Activated naive CD8-positive, alpha-beta T cell treated with anti-CD3 and anti-CD28 coated beads, Interleukin-2, amount 10 ng/mL, durations not matched to agents 7 days and 5 days (primary cell): ENCODE measurements at regions not wholly inside any gene's neighbourhood (a gene's known extent, or its start where the extent isn't known, plus 50 kb on each side); places are given as distances from the start of the nearest gene placed in this dataset.

Source experiments
- ATAC-seq: fragments of 150-1000 bp; cut with Tn5 transposase; one replicate; pipeline ENCODE4 v1.10.0; 2021; ENCODE audit warnings: low read depth, moderate library complexity
- POLR2A ChIA-PET: fragments of 350-600 bp; sonication (Branson Sonifier 250); formaldehyde crosslinking; loops from one replicate; lab custom pipeline; 2021; ENCODE audit warnings: antibody characterized with exemption; lab: Charles Lee
- DNase-seq: peaks from one replicate; pipeline ENCODE4 v3.0.0; 2021
- H3K27ac Mint-ChIP-seq: one replicate; pipeline ENCODE4 v1.8.0; 2022; ENCODE audit warnings: mild to moderate bottlenecking, mixed read lengths
- H3K27me3 Mint-ChIP-seq: one replicate; pipeline ENCODE4 v1.8.0; 2022; ENCODE audit warnings: mild to moderate bottlenecking, moderate library complexity, mixed read lengths
- H3K36me3 Mint-ChIP-seq: one replicate; pipeline ENCODE4 v1.8.0; 2021; ENCODE audit warnings: mild to moderate bottlenecking, mixed read lengths
- H3K4me1 Mint-ChIP-seq: one replicate; pipeline ENCODE4 v1.8.0; 2021; ENCODE audit warnings: mixed read lengths
- H3K4me3 Mint-ChIP-seq: one replicate; pipeline ENCODE4 v1.8.0; 2022; ENCODE audit warnings: mild to moderate bottlenecking, moderate library complexity, mixed read lengths
- H3K9me3 Mint-ChIP-seq: one replicate; pipeline ENCODE4 v1.8.0; 2021; ENCODE audit warnings: mixed read lengths

DNA sequence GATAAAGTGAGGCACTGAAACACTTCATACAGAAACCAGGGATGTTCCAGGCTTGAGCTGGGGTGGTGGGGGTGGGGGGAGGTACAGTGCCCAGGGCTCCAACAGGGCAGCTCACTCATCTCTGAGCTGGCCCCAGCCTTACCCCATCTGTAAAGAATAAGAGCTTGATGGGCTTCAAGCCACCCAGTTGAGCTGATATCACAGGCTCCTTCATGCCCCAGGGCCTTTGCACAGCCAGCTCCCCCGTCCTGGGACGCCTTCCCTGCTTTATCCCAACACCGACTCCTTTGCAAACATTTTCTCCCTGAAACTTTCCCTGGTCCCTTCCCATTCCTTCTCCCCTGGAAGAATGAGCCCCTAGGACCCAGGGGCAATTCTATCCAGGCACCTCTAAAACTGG lies 261.7 kb downstream of the PARN start:
- POLR2A ChIA-PET: no interaction called here

GRCh38 chr16:14366974-14367707 lies 262.9 kb downstream of the PARN start:
- ATAC-seq (no peak), DNase-seq (no peak)
- no peak overlapping the region for H3K4me3 Mint-ChIP-seq
- no peaks in the 10 kb centered on the region for H3K36me3 Mint-ChIP-seq
- H3K4me1 Mint-ChIP-seq: no peaks in the 10 kb centered on the region
- H3K27me3 Mint-ChIP-seq: peaks cover 2% of the 10 kb centered on the region
- H3K27ac Mint-ChIP-seq: no peak overlapping the region
- H3K9me3 Mint-ChIP-seq: no peaks in the 10 kb centered on the region
- POLR2A ChIA-PET: no interaction called here

More for the DNA sequence above, 261.7 kb downstream of the PARN start:
- H3K4me1 Mint-ChIP-seq: no peaks in the 10 kb centered on the region
- H3K27me3 Mint-ChIP-seq: peaks cover 2% of the 10 kb centered on the region
- H3K27ac Mint-ChIP-seq: no peak overlapping the region
- no peak overlapping the region for H3K4me3 Mint-ChIP-seq
- no peaks in the 10 kb centered on the region for H3K36me3 Mint-ChIP-seq
- DNase-seq (no peak), ATAC-seq (no peak)
- H3K9me3 Mint-ChIP-seq: no peaks in the 10 kb centered on the region

GRCh38 chr16:14366447-14366846 lies 263.6 kb downstream of the PARN start:
- H3K9me3 Mint-ChIP-seq: no peaks in the 10 kb centered on the region
- H3K27ac Mint-ChIP-seq: no peak overlapping the region
- no peak for DNase-seq
- H3K4me1 Mint-ChIP-seq: no peaks in the 10 kb centered on the region
- POLR2A ChIA-PET: no interaction called here
- H3K36me3 Mint-ChIP-seq: no peaks in the 10 kb centered on the region
- H3K4me3 Mint-ChIP-seq: no peak overlapping the region
- no peak for ATAC-seq
- peaks cover 2% of the 10 kb centered on the region for H3K27me3 Mint-ChIP-seq

- Mint-ChIP-seq H3K27me3 (peaks cover 2% of the 10 kb centered on the region), H3K36me3 (no peaks in the 10 kb centered on the region), H3K27ac (no peak overlapping the region), H3K4me3 (no peak overlapping the region), H3K9me3 (no peaks in the 10 kb centered on the region), H3K4me1 (no peaks in the 10 kb centered on the region)
- DNase-seq: no peak
- ATAC-seq: no peak
- POLR2A ChIA-PET: no interaction called here
Observed at GRCh38 chr16:14365200-14365851, 264.7 kb downstream of the PARN start.

DNA sequence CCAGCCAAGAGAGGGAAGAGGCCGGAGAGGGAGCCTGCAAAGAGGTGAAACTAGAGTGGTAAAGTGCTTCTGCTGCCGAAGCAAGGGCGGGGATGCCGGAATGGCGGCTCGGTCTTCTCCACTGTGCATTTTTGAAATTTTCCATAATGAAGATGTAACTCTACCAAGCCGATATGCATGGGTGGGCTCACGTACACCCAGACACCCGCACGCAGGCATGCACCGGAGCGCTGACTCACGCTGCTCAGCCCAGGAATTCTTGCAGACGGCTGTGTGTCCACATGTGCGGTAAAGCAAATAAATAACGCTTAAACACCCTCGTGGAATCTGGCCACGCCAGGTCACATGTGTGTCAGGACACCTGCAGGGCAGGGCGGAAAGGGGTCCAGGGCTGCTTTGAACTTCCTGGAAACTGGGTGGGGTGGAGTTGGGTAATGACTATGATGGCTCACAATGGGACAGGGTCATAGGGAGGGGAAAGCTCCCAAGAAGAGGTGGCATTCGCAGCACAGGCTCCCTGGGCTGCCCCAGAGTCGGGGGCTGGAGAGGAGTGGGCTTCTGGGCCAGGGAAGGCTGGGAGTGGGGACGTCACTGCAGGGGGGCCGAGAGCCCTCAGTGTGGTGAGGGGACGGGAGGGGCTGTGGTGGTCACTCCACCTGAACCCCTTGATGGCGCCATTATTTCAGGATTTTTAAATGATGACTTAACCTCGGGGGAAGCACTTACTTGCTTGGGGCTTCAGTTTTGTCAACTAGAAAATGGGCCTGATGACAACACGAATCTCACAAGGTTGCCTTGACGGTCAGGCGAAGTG lies 265.5 kb downstream of the PARN start:
- H3K4me1 Mint-ChIP-seq: no peaks in the 10 kb centered on the region
- ATAC-seq: no peak

GRCh38 chr16:14364112-14364385 lies 266.0 kb downstream of the PARN start:
- Mint-ChIP-seq H3K4me3 (no peak overlapping the region), H3K4me1 (no peaks in the 10 kb centered on the region), H3K27ac (no peak overlapping the region), H3K36me3 (no peaks in the 10 kb centered on the region), H3K9me3 (no peaks in the 10 kb centered on the region), H3K27me3 (peaks cover 2% of the 10 kb centered on the region)
- POLR2A ChIA-PET: no interaction called here
- DNase-seq (no peak), ATAC-seq (no peak)

More for the DNA sequence above, 265.5 kb downstream of the PARN start:
- peaks cover 2% of the 10 kb centered on the region for H3K27me3 Mint-ChIP-seq
- H3K4me3 Mint-ChIP-seq: no peak overlapping the region
- no peaks in the 10 kb centered on the region for H3K9me3 Mint-ChIP-seq
- DNase-seq: no peak
- H3K27ac Mint-ChIP-seq: no peak overlapping the region
- POLR2A ChIA-PET: no interaction called here
- H3K36me3 Mint-ChIP-seq: no peaks in the 10 kb centered on the region

DNA sequence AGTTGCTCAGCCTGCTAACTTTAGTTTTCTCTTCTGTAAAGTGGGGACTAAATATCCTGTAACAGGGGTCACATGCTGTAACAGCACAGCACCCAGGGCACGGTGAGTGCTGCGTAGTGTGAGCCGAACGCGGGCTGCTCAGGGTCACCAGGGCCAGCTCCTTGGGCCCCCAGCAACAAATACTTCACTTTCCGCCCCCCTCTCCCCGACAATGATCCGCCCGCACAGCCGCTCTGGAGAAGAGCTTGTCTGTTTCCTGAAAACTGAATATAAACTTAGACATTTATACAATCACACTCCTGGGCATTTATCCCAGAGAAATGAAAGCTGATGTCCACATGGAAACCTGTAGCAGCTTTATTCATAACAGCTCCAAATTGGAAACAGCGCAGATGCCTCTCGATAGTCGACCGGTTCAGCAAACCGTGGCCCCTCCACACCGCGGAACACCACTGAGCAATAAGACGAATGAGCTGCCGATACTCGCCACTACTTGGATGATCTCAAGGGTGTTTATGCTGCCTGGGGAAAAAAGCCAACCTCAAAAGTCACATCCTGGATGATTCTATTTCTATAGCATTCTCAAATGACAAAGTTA lies 267.2 kb downstream of the PARN start:
- Mint-ChIP-seq H3K36me3 (no peaks in the 10 kb centered on the region), H3K27ac (no peak overlapping the region), H3K4me1 (no peaks in the 10 kb centered on the region), H3K27me3 (peaks cover 2% of the 10 kb centered on the region), H3K9me3 (no peaks in the 10 kb centered on the region), H3K4me3 (no peak overlapping the region)
- POLR2A ChIA-PET: no interaction called here
- DNase-seq (no peak), ATAC-seq (no peak)

DNA sequence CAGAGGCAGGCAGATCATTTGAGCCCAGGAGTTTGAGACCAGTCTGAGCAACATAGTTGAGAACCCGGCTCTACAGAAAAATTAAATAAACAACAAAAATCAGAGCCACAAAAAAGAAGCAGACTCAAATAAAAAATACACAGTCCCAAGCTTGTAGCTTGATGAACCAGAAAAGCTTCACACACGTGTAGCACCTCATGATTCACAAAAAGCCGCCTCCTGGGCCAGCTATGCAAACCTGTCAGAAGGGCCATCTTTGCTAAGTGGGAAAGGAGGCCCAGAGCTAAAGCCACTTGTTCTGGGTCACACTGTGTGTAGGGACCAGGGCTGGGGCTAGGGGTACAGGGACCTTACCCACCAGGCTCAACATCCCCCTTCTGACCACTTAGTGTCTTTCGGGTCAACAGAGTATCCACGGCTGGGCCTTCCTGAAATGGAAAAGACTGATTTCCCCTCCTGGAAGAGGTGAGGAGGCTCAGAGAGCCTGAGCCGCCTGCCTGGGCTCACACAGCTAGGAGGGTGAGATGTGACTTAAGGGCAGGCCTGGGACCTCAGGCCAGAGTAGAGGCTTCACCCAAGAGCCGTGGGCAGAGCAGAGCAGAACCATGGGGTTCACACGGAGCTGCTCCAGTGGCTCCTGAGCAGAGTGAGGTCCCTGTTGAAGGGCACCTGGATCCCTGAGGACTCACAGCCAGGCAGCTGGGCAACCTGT lies 269.6 kb downstream of the PARN start:
- Mint-ChIP-seq H3K27me3 (peaks cover 2% of the 10 kb centered on the region), H3K4me1 (no peaks in the 10 kb centered on the region), H3K36me3 (no peaks in the 10 kb centered on the region), H3K27ac (no peak overlapping the region), H3K4me3 (no peak overlapping the region), H3K9me3 (no peaks in the 10 kb centered on the region)
- ATAC-seq (no peak), DNase-seq (no peak)
- POLR2A ChIA-PET: no interaction called here

GRCh38 chr16:14358697-14359305 lies 271.3 kb downstream of the PARN start:
- ATAC-seq (no peak), DNase-seq (no peak)
- POLR2A ChIA-PET: no interaction called here
- no peaks in the 10 kb centered on the region for H3K27me3 Mint-ChIP-seq
- H3K27ac Mint-ChIP-seq: no peak overlapping the region
- H3K4me1 Mint-ChIP-seq: peaks cover 5% of the 10 kb centered on the region
- H3K4me3 Mint-ChIP-seq: no peak overlapping the region
- H3K36me3 Mint-ChIP-seq: no peaks in the 10 kb centered on the region
- H3K9me3 Mint-ChIP-seq: no peaks in the 10 kb centered on the region

DNA sequence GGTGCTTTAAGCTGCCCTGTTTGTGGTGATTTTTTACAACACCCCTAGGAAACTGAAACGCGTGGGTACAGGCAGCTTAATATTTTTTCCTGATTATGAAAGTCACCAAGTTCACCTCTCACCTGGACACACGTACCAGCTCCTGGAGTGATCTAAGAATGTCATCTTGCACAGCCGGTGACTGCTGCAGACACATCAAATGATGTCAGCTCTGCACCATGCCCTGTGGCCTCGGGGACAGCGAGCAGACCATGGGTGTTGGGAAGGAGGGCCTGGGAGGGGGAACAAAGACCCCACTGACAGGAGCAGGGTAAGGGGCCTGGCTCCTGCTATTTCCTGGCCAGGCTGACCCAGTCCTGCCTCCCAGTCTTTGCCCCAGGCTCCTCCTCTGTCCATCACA lies 272.7 kb downstream of the PARN start:
- Mint-ChIP-seq H3K27ac (no peak overlapping the region), H3K9me3 (no peaks in the 10 kb centered on the region), H3K4me1 (peaks cover 5% of the 10 kb centered on the region), H3K27me3 (no peaks in the 10 kb centered on the region), H3K4me3 (no peak overlapping the region), H3K36me3 (no peaks in the 10 kb centered on the region)
- POLR2A ChIA-PET: interaction anchor here (0.6 kb wide), 1 partner anchor 16 kb away, joined by 5 read pairs; no protein-coding TSS in a partner anchor
- ATAC-seq (no peak), DNase-seq (no peak)

DNA sequence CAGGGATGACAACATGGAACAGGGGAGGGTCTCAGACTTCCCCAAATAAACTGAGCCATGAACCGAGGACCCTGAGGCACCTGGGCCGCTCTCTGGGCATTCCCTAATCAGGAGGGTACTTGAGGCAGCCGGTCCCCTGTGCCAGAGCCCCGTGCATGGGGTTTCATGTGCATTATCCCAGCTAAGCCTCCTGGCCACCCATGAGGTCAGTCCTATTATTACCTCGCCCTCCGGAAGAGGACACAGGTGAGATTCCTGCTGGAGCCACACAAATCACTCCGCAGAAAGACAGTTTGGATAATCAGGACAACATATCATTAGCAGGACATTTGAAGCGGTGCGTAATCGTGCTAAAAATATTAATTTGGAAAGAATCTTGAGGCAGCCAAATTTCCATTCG lies 274.0 kb downstream of the PARN start:
- no peaks in the 10 kb centered on the region for H3K27me3 Mint-ChIP-seq
- DNase-seq (no peak), ATAC-seq (no peak)
- H3K36me3 Mint-ChIP-seq: no peaks in the 10 kb centered on the region
- POLR2A ChIA-PET: no interaction called here
- H3K9me3 Mint-ChIP-seq: no peaks in the 10 kb centered on the region
- peaks cover 5% of the 10 kb centered on the region for H3K4me1 Mint-ChIP-seq
- H3K27ac Mint-ChIP-seq: no peak overlapping the region
- H3K4me3 Mint-ChIP-seq: no peak overlapping the region

GRCh38 chr16:14354561-14355351 lies 275.3 kb downstream of the PARN start:
- no peak for DNase-seq
- POLR2A ChIA-PET: no interaction called here
- peak; percentile 71 for ATAC-seq
- Mint-ChIP-seq H3K27me3 (no peaks in the 10 kb centered on the region), H3K9me3 (no peaks in the 10 kb centered on the region), H3K4me1 (peaks cover 5% of the 10 kb centered on the region), H3K4me3 (peak overlapping the region; percentile 35), H3K36me3 (no peaks in the 10 kb centered on the region), H3K27ac (no peak overlapping the region)
